Mesenchymal stem cell (in vitro differentiated cells and primary cell): ENCODE measurements at regions not wholly inside any gene's neighbourhood (a gene's known extent, or its start where the extent isn't known, plus 50 kb on each side); places are given as distances from the start of the nearest gene placed in this dataset.
"Not testable (repeated sequence)": the region's sequence is repeated elsewhere in the genome, so short reads cannot be mapped to it uniquely, and the experiment has no call there.

Experiments used
- DNase-seq: peaks from one replicate; pipeline ENCODE4 v3.0.0-alpha.2; 2013
- H2AFZ ChIP-seq: one replicate; pipeline ENCODE4 v1.6.1; 2013; ENCODE audit warnings: low read depth, mild to moderate bottlenecking, control low read depth, inconsistent platforms, low read length, moderate library complexity
- H2AK5ac ChIP-seq: 2 replicates; pipeline ENCODE4 v1.6.1; 2013; ENCODE audit warnings: low read length, moderate library complexity, mild to moderate bottlenecking, inconsistent platforms; ENCODE audit not compliant: severe bottlenecking
- H2BK120ac ChIP-seq: one replicate; pipeline ENCODE4 v1.6.1; 2013; ENCODE audit warnings: low read depth, mild to moderate bottlenecking, inconsistent platforms, low read length, moderate library complexity
- H2BK12ac ChIP-seq, 2 experiments: one replicate each; pipeline ENCODE4 v1.6.1; 2013; ENCODE audit warnings: inconsistent platforms in 2 of 2, low read length in 2 of 2, mild to moderate bottlenecking in 2 of 2, moderate library complexity in 2 of 2, control low read depth in 1 of 2
- H2BK15ac ChIP-seq: one replicate; pipeline ENCODE4 v1.6.1; 2013; ENCODE audit warnings: mild to moderate bottlenecking, low read depth, inconsistent platforms; ENCODE audit not compliant: poor library complexity, severe bottlenecking
- H2BK5ac ChIP-seq: 2 replicates; pipeline ENCODE4 v1.6.1; 2013; ENCODE audit warnings: low read depth, mild to moderate bottlenecking, low read length, control low read depth, inconsistent platforms; ENCODE audit not compliant: poor library complexity, severe bottlenecking
- H3K14ac ChIP-seq, 2 experiments: one replicate each; pipeline ENCODE4 v1.6.1; 2013; ENCODE audit warnings: inconsistent platforms in 2 of 2, low read length in 2 of 2, control low read depth in 1 of 2, mild to moderate bottlenecking in 1 of 2, moderate library complexity in 1 of 2
- H3K18ac ChIP-seq, 2 experiments: one replicate each; pipeline ENCODE4 v1.6.1; 2013; ENCODE audit warnings: inconsistent platforms in 2 of 2, low read length in 2 of 2, control low read depth in 1 of 2, low read depth in 1 of 2, mild to moderate bottlenecking in 1 of 2
- H3K23ac ChIP-seq, 2 experiments: one replicate each; pipeline ENCODE4 v1.6.1; 2013; ENCODE audit warnings: inconsistent platforms in 2 of 2, low read length in 2 of 2, mild to moderate bottlenecking in 2 of 2, moderate library complexity in 2 of 2, control low read depth in 1 of 2
- H3K27ac ChIP-seq: 2 replicates; pipeline ENCODE4 v1.5.1; 2013; ENCODE audit warnings: mild to moderate bottlenecking, moderate library complexity, low read length, control low read depth, inconsistent platforms; ENCODE audit not compliant: poor library complexity, severe bottlenecking
- H3K27me3 ChIP-seq, 2 experiments: 2 replicates each; pipeline versions ENCODE4 v1.6.1 to v1.7.0; 2013; ENCODE audit warnings: low read length in 2 of 2, mild to moderate bottlenecking in 2 of 2, moderate library complexity in 2 of 2, control low read depth in 1 of 2, inconsistent platforms in 1 of 2; ENCODE audit not compliant: control insufficient read depth in 1 of 2, insufficient read depth in 1 of 2
- H3K36me3 ChIP-seq, 2 experiments: 2 replicates each; pipeline versions ENCODE4 v1.6.1 to v1.7.0; 2013; ENCODE audit warnings: low read length in 2 of 2, control low read depth in 1 of 2, inconsistent platforms in 1 of 2, low read depth in 1 of 2, mild to moderate bottlenecking in 1 of 2; ENCODE audit not compliant: insufficient read depth in 2 of 2, control insufficient read depth in 1 of 2
- H3K4ac ChIP-seq, 2 experiments: one replicate each; pipeline ENCODE4 v1.6.1; 2013; ENCODE audit warnings: inconsistent platforms in 2 of 2, low read length in 2 of 2, mild to moderate bottlenecking in 2 of 2, moderate library complexity in 2 of 2, control low read depth in 1 of 2, low read depth in 1 of 2
- H3K4me1 ChIP-seq: 2 replicates; pipeline ENCODE4 v1.6.1; 2013; ENCODE audit warnings: low read depth, low read length, control low read depth; ENCODE audit not compliant: control insufficient read depth, insufficient read depth
- H3K4me2 ChIP-seq: 2 replicates; pipeline ENCODE4 v1.6.1; 2013; ENCODE audit warnings: low read length, mild to moderate bottlenecking, inconsistent platforms; ENCODE audit not compliant: poor library complexity, severe bottlenecking
- H3K4me3 ChIP-seq, 2 experiments: 2 replicates each; pipeline versions ENCODE4 v1.5.1 to v1.7.0; 2013; ENCODE audit warnings: low read length in 2 of 2, mild to moderate bottlenecking in 2 of 2, control low read depth in 1 of 2, low read depth in 1 of 2; ENCODE audit not compliant: insufficient read depth in 1 of 2
- H3K79me1 ChIP-seq: replicated peaks from 2 replicates; pipeline ENCODE4 v1.6.1; 2013; ENCODE audit warnings: mild to moderate bottlenecking, control low read depth, low read length, inconsistent platforms; ENCODE audit not compliant: poor library complexity, severe bottlenecking
- H3K9ac ChIP-seq: 2 replicates; pipeline ENCODE4 v1.7.0; 2013; ENCODE audit warnings: mild to moderate bottlenecking, low read length, moderate library complexity
- H3K9me3 ChIP-seq: 2 replicates; pipeline ENCODE4 v1.7.0; 2013; ENCODE audit warnings: mild to moderate bottlenecking, low read length; ENCODE audit not compliant: control insufficient read depth
- H4K8ac ChIP-seq: one replicate; pipeline ENCODE4 v1.6.1; 2013; ENCODE audit warnings: inconsistent platforms, mild to moderate bottlenecking, low read length, moderate library complexity
- H4K91ac ChIP-seq: one replicate; pipeline ENCODE4 v1.6.1; 2013; ENCODE audit warnings: mild to moderate bottlenecking, low read length, inconsistent platforms
- WGBS: methylation state at CpG from one replicate; pipeline ENCODE4 v1.1.7; 2013; ENCODE audit warnings: mixed read lengths; 5-methylcytosine and 5-hydroxymethylcytosine counted together

GRCh38 chr5:153381630-153382029 lies 108.8 kb upstream of the GRIA1 start:
- H4K91ac ChIP-seq, H2BK120ac ChIP-seq, H3K23ac ChIP-seq, H3K27me3 ChIP-seq, H3K4me2 ChIP-seq, H3K18ac ChIP-seq, H2BK5ac ChIP-seq, H3K9me3 ChIP-seq, H3K4ac ChIP-seq, DNase-seq, H2BK15ac ChIP-seq, H3K36me3 ChIP-seq, H2AK5ac ChIP-seq, H2AFZ ChIP-seq, H4K8ac ChIP-seq, H3K4me3 ChIP-seq, H3K14ac ChIP-seq, H3K27ac ChIP-seq, H3K9ac ChIP-seq, H3K4me1 ChIP-seq, H2BK12ac ChIP-seq, H3K79me1 ChIP-seq: not testable (repeated sequence)
- 94% methylated on average over 10 of the region's 10 CpGs for WGBS

- Histone ChIP-seq H2BK15ac (no peak overlapping the region), H2AFZ (no peak overlapping the region), H3K9ac (no peak overlapping the region), H3K79me1 (no peaks in the 10 kb centered on the region), H4K91ac (no peak overlapping the region), H3K36me3 (no peaks in the 10 kb centered on the region), H3K4me3 (no peak overlapping the region), H2AK5ac (no peak overlapping the region), H3K4me2 (no peak overlapping the region), H3K18ac (no peak overlapping the region), H3K27ac (no peak overlapping the region), H2BK12ac (no peak overlapping the region), H3K14ac (no peak overlapping the region), H4K8ac (no peak overlapping the region), H2BK120ac (no peak overlapping the region), H3K9me3 (no peaks in the 10 kb centered on the region), H3K4ac (no peak overlapping the region), H3K23ac (no peak overlapping the region), H3K27me3 (no peaks in the 10 kb centered on the region), H2BK5ac (no peak overlapping the region), H3K4me1 (no peaks in the 10 kb centered on the region)
- no peak for DNase-seq
These were observed 99.9 kb upstream of the GRIA1 start for GRCh38 chr5:153390569-153390968.

- WGBS = 60% methylated on average over 2 of the region's 2 CpGs
- no peaks in the 10 kb centered on the region for H3K27me3 ChIP-seq
- H3K4ac ChIP-seq = no peak overlapping the region
These were observed 90.9 kb upstream of the GRIA1 start for GRCh38 chr5:153399595-153399994.

DNA sequence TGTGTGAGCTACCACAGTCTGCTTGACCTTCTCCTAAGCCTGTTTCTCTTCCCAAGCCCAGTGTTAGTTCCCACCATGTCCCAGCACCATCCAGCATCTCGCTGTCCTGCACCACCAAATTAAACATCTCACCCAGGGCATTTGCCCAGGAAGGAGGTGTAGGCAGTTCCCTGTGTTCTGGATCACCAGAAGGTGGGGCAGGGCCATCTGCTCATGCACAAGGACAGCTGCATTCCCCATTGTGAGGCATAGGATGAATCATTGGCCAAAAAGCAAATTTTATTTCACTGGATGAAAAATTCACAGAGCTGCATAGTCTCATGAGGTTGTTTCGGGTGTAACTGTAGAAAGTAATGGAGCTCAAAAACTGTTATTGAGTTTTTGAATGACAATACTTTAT lies 89.5 kb upstream of the GRIA1 start:
- H3K14ac ChIP-seq = peak overlapping the region in 1 of 2 experiments; percentile 53
- no peak overlapping the region for H2AK5ac ChIP-seq
- no peaks in the 10 kb centered on the region for H3K9me3 ChIP-seq

More at GRCh38 chr5:153399595-153399994, 90.9 kb upstream of the GRIA1 start:
- H3K14ac ChIP-seq = no peak overlapping the region
- H3K23ac ChIP-seq = no peak overlapping the region
- no peaks in the 10 kb centered on the region for H3K79me1 ChIP-seq
- no peak overlapping the region for H4K91ac ChIP-seq
- peak; percentile 2 for DNase-seq
- no peak overlapping the region for H2BK5ac ChIP-seq
- no peak overlapping the region for H2BK15ac ChIP-seq
- no peak overlapping the region for H3K9ac ChIP-seq
- no peak overlapping the region for H2BK120ac ChIP-seq
- H3K4me2 ChIP-seq = no peak overlapping the region
- no peak overlapping the region for H2AFZ ChIP-seq
- H3K18ac ChIP-seq = no peak overlapping the region
- no peak overlapping the region for H2BK12ac ChIP-seq
- no peak overlapping the region for H4K8ac ChIP-seq
- H2AK5ac ChIP-seq = no peak overlapping the region
- H3K4me1 ChIP-seq = no peaks in the 10 kb centered on the region
- no peak overlapping the region for H3K27ac ChIP-seq
- no peaks in the 10 kb centered on the region for H3K9me3 ChIP-seq
- no peaks in the 10 kb centered on the region for H3K36me3 ChIP-seq
- no peak overlapping the region for H3K4me3 ChIP-seq

More for the DNA sequence above, 89.5 kb upstream of the GRIA1 start:
- no peak overlapping the region for H4K8ac ChIP-seq
- H2BK15ac ChIP-seq = no peak overlapping the region
- H3K4me2 ChIP-seq = no peak overlapping the region
- no peak for DNase-seq
- H2BK5ac ChIP-seq = no peak overlapping the region
- H4K91ac ChIP-seq = no peak overlapping the region
- H3K23ac ChIP-seq = no peak overlapping the region
- H3K18ac ChIP-seq = no peak overlapping the region
- H3K4ac ChIP-seq = no peak overlapping the region
- no peak overlapping the region for H2AFZ ChIP-seq
- H3K79me1 ChIP-seq = no peaks in the 10 kb centered on the region
- H3K27me3 ChIP-seq = no peaks in the 10 kb centered on the region
- H3K9ac ChIP-seq = no peak overlapping the region
- H3K4me1 ChIP-seq = no peaks in the 10 kb centered on the region
- H2BK120ac ChIP-seq = no peak overlapping the region
- H3K36me3 ChIP-seq = no peaks in the 10 kb centered on the region
- H2BK12ac ChIP-seq = no peak overlapping the region
- no peak overlapping the region for H3K27ac ChIP-seq
- H3K4me3 ChIP-seq = no peak overlapping the region
- WGBS = 100% methylated on average over 1 of the region's 2 CpGs
